K562 (cell line): ENCODE measurements at regions not wholly inside any gene's neighbourhood (a gene's known extent, or its start where the extent isn't known, plus 50 kb on each side); places are given as distances from the start of the nearest gene placed in this dataset.

Experiments used
- ATAC-seq: fragments of 200-7000 bp; cut with Tn5 transposase; 3 replicates; pipeline ENCODE4 v1.9.1; 2020; ENCODE audit warnings: moderate library complexity
- BruUV-seq: library from RNA; stranded (reverse); fragments of 400-500 nt; replicated peaks from 2 replicates; lab custom pipeline; 2021; lab: Mats Ljungman, UMichigan
- CTCF ChIA-PET: fragments of 300-600 bp; formaldehyde crosslinking; extraction: SDS; loops from one replicate; lab custom pipeline; 2021; ENCODE audit warnings: low intra/inter-chr PET ratio; lab: Yijun Ruan, JAX
- POLR2A ChIA-PET: fragments of 300-600, 350-650 bp; sonication (Branson Sonifier 250); formaldehyde crosslinking; extraction: SDS; loops from one replicate; lab custom pipeline; 2021; ENCODE audit warnings: antibody characterized with exemption, inconsistent platforms; lab: Yijun Ruan, JAX
- DNase-seq, 4 experiments: peaks; one replicate each; pipeline versions ENCODE4 v3.0.0 to v3.0.0-alpha.2; 2011 to 2018; ENCODE audit warnings: low spot score in 3 of 4, mixed read lengths in 3 of 4; ENCODE audit errors: extremely low read depth in 1 of 4
- FAIRE-seq: peaks from 2 replicates; lab custom pipeline; 2011; peaks lifted over from hg19 to GRCh38; lab: Jason Lieb, UNC
- H2AFZ ChIP-seq: 2 replicates; pipeline ENCODE4 v1.6.0; 2011; ENCODE audit warnings: low read depth, low read length, control low read depth, inconsistent platforms
- H3K27ac ChIP-seq: fragments of 200-600 bp; 3 replicates; pipeline ENCODE4 v1.8.0; 2011; ENCODE audit warnings: low read depth, mild to moderate bottlenecking, control low read depth, inconsistent platforms, low read length, moderate library complexity, mixed read lengths; ENCODE audit errors: extremely low read depth
- H3K27me3 ChIP-seq, 2 experiments: fragments of 300-600 bp in 1 of 2; 2 replicates in 1 of 2; 3 replicates in 1 of 2; pipeline versions ENCODE4 v1.6.0 to v1.8.0; 2011; ENCODE audit warnings: inconsistent platforms in 2 of 2, low read length in 2 of 2, mild to moderate bottlenecking in 1 of 2, mixed read lengths in 1 of 2, moderate library complexity in 1 of 2; ENCODE audit not compliant: control insufficient read depth in 2 of 2, insufficient read depth in 2 of 2
- H3K36me3 ChIP-seq: fragments of 300-600 bp; 3 replicates; pipeline ENCODE4 v1.8.0; 2011; ENCODE audit warnings: mild to moderate bottlenecking, low read length, inconsistent platforms; ENCODE audit not compliant: control insufficient read depth, insufficient read depth
- H3K4me1 ChIP-seq, 2 experiments: fragments of 200-600 bp in 1 of 2; replicated peaks in 1 of 2; 2 replicates in 1 of 2; 3 replicates in 1 of 2; pipeline versions ENCODE4 v1.5.1 to v1.8.0; 2011; ENCODE audit warnings: inconsistent platforms in 2 of 2, low read length in 2 of 2, mild to moderate bottlenecking in 1 of 2, mixed read lengths in 1 of 2, moderate library complexity in 1 of 2; ENCODE audit not compliant: control insufficient read depth in 2 of 2, insufficient read depth in 2 of 2
- H3K4me2 ChIP-seq: 2 replicates; pipeline ENCODE4 v1.6.1; 2011; ENCODE audit warnings: low read length, control low read depth, inconsistent platforms, mixed read lengths; ENCODE audit not compliant: insufficient read depth
- H3K4me3 ChIP-seq: fragments of 200-600 bp; sonication (generic), shearing (Covaris generic); 2 replicates; pipeline ENCODE4 v1.5.1; 2016; ENCODE audit warnings: control low read depth, inconsistent platforms
- H3K79me2 ChIP-seq: fragments of 200-600 bp; 3 replicates; pipeline ENCODE4 v1.8.0; 2011; ENCODE audit warnings: low read length, inconsistent platforms; ENCODE audit not compliant: control insufficient read depth, insufficient read depth
- H3K9ac ChIP-seq, 2 experiments: 2 replicates each; pipeline versions ENCODE4 v1.6.0 to v1.6.1; 2011; ENCODE audit warnings: low read depth in 2 of 2, low read length in 2 of 2, control low read depth in 1 of 2, inconsistent platforms in 1 of 2, mild to moderate bottlenecking in 1 of 2, mixed read lengths in 1 of 2; ENCODE audit not compliant: insufficient read depth in 1 of 2
- H3K9me1 ChIP-seq: one replicate; pipeline ENCODE4 v1.6.0; 2011; ENCODE audit warnings: inconsistent platforms, mild to moderate bottlenecking, low read length, moderate library complexity; ENCODE audit not compliant: control insufficient read depth, insufficient read depth
- H3K9me3 ChIP-seq: replicated peaks from 2 replicates; pipeline ENCODE4 v1.5.1; 2011; ENCODE audit warnings: low read depth, low read length, inconsistent platforms; ENCODE audit not compliant: control insufficient read depth, insufficient read depth
- H4K20me1 ChIP-seq: replicated peaks from 2 replicates; pipeline ENCODE4 v1.6.1; 2011; ENCODE audit warnings: low read length, inconsistent platforms, mixed read lengths; ENCODE audit not compliant: control insufficient read depth, insufficient read depth
- GABPA ChIP-seq: fragments of 200-800 bp; sonication (Bioruptor generic); conservative IDR thresholded peaks from 2 replicates; pipeline ENCODE4 v1.6.1; 2016; ENCODE audit warnings: low read depth, missing genetic modification characterization, missing compliant biosample characterization
- PCBP2 ChIP-seq: fragments of 200-400 bp; formaldehyde crosslinking; IDR thresholded peaks from 2 replicates; pipeline ENCODE4 v1.6.1; 2018; ENCODE audit warnings: low read length, low read depth, mild to moderate bottlenecking, moderate library complexity; ENCODE audit not compliant: poor library complexity, severe bottlenecking
- TBL1XR1 ChIP-seq, 2 experiments: IDR thresholded peaks; 2 replicates each; pipeline ENCODE4 v1.6.1; 2012; ENCODE audit warnings: improper control_type of control experiment in 2 of 2, low read length in 2 of 2, mild to moderate bottlenecking in 1 of 2
- in situ Hi-C: fragments of 300-500 bp; cut with MboI; formaldehyde crosslinking; loops from 4 replicates; pipeline ENCODE4 v1.15.0; 2018; ENCODE audit warnings: inconsistent platforms, mixed read lengths
- intact Hi-C: fragments of 100-400 bp; cut with micrococcal nuclease; formaldehyde crosslinking; loops from 2 replicates; pipeline ENCODE4 v1.14.2; 2022
- TF ChIP-seq, protein P1 (sequence below): sonication (generic); formaldehyde crosslinking; IDR thresholded peaks from 2 replicates; pipeline ENCODE4 v1.8.1; 2023; ENCODE audit warnings: mild to moderate bottlenecking, missing genetic modification reagents
- TF ChIP-seq, protein P2 (sequence below): fragments of 450-650 bp; IDR thresholded peaks from 2 replicates; pipeline ENCODE4 v1.6.1; 2018; ENCODE audit not compliant: partially characterized antibody

GRCh38 chr7:116086547-116087045, 56.0 kb upstream of the TFEC start (continued):
- TF ChIP-seq, protein P1, sequence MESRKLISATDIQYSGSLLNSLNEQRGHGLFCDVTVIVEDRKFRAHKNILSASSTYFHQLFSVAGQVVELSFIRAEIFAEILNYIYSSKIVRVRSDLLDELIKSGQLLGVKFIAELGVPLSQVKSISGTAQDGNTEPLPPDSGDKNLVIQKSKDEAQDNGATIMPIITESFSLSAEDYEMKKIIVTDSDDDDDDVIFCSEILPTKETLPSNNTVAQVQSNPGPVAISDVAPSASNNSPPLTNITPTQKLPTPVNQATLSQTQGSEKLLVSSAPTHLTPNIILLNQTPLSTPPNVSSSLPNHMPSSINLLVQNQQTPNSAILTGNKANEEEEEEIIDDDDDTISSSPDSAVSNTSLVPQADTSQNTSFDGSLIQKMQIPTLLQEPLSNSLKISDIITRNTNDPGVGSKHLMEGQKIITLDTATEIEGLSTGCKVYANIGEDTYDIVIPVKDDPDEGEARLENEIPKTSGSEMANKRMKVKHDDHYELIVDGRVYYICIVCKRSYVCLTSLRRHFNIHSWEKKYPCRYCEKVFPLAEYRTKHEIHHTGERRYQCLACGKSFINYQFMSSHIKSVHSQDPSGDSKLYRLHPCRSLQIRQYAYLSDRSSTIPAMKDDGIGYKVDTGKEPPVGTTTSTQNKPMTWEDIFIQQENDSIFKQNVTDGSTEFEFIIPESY: no peak
- no peak for TF ChIP-seq PCBP2
- no peak for TF ChIP-seq GABPA
- TF ChIP-seq, all 486 proteins: peak for 2

DNA sequence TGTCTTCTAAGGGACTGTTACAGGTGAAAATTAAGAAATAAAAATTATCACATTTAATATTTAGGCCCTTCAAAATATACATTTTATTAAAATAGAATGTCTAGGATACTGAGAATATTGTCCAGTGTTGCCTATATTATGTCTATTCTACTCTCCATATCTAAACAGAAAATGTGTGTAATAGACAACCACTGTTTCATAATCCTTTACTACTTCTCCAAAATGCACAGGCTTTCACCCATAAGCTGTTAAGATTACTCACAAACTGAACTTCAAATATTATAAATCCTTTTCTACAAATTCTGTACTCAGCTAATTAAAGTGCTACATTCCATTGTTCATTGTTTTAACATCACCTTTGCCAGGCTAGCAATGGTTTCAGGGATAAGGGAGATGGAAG, 56.7 kb upstream of the TFEC start:
- Histone ChIP-seq H3K4me2 (no peak overlapping the region), H3K79me2 (no peaks in the 10 kb centered on the region), H3K36me3 (no peaks in the 10 kb centered on the region), H3K9me3 (no peaks in the 10 kb centered on the region), H3K27ac (no peak overlapping the region), H3K9ac (no peak overlapping the region), H3K9me1 (no peaks in the 10 kb centered on the region), H3K4me1 (no peaks in the 10 kb centered on the region), H3K27me3 (no peaks in the 10 kb centered on the region), H3K4me3 (no peak overlapping the region), H4K20me1 (no peaks in the 10 kb centered on the region), H2AFZ (no peak overlapping the region)
- POLR2A ChIA-PET: no interaction called here
- FAIRE-seq: no peak
- intact Hi-C loops: loop anchor here (10.0 kb wide), 1 partner anchor 58 kb away; no protein-coding TSS in a partner anchor
- BruUV-seq: no TSS peak
- DNase-seq: no peak
- no peak for ATAC-seq
- CTCF ChIA-PET: no interaction called here
- in situ Hi-C loops: no loop called here
- no peak for TF ChIP-seq TBL1XR1 (IDR thresholded peaks at IDR 0.05; ENCODE audit: low read length in 2 of 2)
- TF ChIP-seq, protein P2, sequence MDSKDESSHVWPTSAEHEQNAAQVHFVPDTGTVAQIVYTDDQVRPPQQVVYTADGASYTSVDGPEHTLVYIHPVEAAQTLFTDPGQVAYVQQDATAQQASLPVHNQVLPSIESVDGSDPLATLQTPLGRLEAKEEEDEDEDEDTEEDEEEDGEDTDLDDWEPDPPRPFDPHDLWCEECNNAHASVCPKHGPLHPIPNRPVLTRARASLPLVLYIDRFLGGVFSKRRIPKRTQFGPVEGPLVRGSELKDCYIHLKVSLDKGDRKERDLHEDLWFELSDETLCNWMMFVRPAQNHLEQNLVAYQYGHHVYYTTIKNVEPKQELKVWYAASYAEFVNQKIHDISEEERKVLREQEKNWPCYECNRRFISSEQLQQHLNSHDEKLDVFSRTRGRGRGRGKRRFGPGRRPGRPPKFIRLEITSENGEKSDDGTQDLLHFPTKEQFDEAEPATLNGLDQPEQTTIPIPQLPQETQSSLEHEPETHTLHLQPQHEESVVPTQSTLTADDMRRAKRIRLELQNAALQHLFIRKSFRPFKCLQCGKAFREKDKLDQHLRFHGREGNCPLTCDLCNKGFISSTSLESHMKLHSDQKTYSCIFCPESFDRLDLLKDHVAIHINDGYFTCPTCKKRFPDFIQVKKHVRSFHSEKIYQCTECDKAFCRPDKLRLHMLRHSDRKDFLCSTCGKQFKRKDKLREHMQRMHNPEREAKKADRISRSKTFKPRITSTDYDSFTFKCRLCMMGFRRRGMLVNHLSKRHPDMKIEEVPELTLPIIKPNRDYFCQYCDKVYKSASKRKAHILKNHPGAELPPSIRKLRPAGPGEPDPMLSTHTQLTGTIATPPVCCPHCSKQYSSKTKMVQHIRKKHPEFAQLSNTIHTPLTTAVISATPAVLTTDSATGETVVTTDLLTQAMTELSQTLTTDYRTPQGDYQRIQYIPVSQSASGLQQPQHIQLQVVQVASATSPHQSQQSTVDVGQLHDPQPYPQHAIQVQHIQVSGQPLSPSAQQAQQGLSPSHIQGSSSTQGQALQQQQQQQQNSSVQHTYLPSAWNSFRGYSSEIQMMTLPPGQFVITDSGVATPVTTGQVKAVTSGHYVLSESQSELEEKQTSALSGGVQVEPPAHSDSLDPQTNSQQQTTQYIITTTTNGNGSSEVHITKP: no peak
